Body of pancreas (tissue), 4 donors: ENCODE measurements at regions not wholly inside any gene's neighbourhood (a gene's known extent, or its start where the extent isn't known, plus 50 kb on each side); places are given as distances from the start of the nearest gene placed in this dataset.
A peak's percentile ranks its signal among the peaks of the same experiment; 100 is the strongest.

Source experiments
- ATAC-seq: fragments of 150-250 bp; one replicate; pipeline ENCODE4 v1.9.1; 2016
- DNase-seq, 4 donors: peaks; one replicate each; pipeline ENCODE4 v3.0.0-alpha.2; 2019
- H3K27ac ChIP-seq, 4 donors: fragments of 200-600 bp; sonication (generic); 1 replicate in 3 of 4; 2 replicates in 1 of 4; pipeline versions ENCODE4 v1.5.1 to v1.6.1; 2016 to 2019; ENCODE audit warnings: mild to moderate bottlenecking in 1 of 4, mixed read lengths in 1 of 4, moderate library complexity in 1 of 4
- H3K27me3 ChIP-seq, 2 donors: fragments of 200-600 bp; sonication (generic); one replicate each; pipeline ENCODE4 v1.6.0; 2016; ENCODE audit warnings: mild to moderate bottlenecking in 1 of 2
- H3K36me3 ChIP-seq, 2 donors: fragments of 200-600 bp; sonication (generic); replicated peaks in 1 of 2; 2 replicates each; pipeline ENCODE4 v1.5.1; 2016; ENCODE audit warnings: low read depth in 2 of 2; ENCODE audit not compliant: insufficient read depth in 1 of 2
- H3K4me1 ChIP-seq: fragments of 200-600 bp; sonication (generic); one replicate; pipeline ENCODE4 v1.6.0; 2016
- H3K4me3 ChIP-seq, 2 donors: fragments of 200-600 bp; sonication (generic); 1 replicate in 1 of 2; 2 replicates in 1 of 2; pipeline ENCODE4 v1.5.1; 2016 to 2019
- H3K9me3 ChIP-seq, 3 donors: fragments of 200-600 bp; sonication (generic); 1 replicate in 2 of 3; 2 replicates in 1 of 3; pipeline ENCODE4 v1.5.1; 2016
- POLR2A ChIP-seq, 3 donors: fragments of 450-650 bp; IDR thresholded peaks; one replicate each; pipeline ENCODE4 v1.6.1; 2016; ENCODE audit warnings: antibody characterized with exemption in 3 of 3, mild to moderate bottlenecking in 2 of 3
- WGBS, 2 donors: methylation state at CpG; one replicate each; pipeline ENCODE4 v1.1.5; 2017; 5-methylcytosine and 5-hydroxymethylcytosine counted together
- intact Hi-C: fragments of 100-400 bp; cut with DNase I; formaldehyde crosslinking; loops from one replicate; pipeline ENCODE4 v1.15.1; 2023
- TF ChIP-seq, protein P1 (sequence below), 7 experiments: fragments of 450-650 bp in 4 of 7; fragments of 200-600 bp in 3 of 7; sonication (generic) in 3 of 7; IDR thresholded peaks; one replicate each; pipeline ENCODE4 v1.5.1; 2016 to 2019; ENCODE audit warnings: antibody characterized with exemption in 7 of 7

DNA sequence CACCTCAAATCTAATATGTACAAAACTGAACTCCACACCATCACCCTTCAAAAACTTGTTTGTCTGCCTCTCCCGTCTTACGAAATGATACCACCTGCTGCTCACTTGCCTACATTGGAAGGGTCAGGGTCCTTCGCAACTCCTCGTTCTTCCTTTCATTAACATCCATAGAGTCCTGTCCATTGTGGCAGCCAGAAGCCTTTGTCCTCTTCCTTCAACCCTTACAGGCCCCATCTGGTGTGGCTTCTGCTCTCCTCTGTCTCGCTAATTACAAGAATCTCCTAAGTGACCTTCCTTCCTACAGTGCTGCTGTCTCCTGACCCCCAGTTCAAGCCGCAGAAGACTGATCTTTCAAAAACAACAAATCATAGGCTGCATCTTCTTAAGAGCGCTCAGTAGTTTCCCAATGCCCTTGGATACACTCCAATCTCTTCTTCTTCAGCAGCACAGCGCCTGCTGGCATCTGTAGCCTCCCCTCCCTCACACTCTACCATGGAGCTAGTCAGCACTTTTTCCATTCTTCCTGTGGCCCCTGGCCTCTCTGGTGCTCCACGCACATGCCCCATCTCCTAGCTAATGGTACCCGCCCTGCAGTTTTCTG, 382.7 kb downstream of the LIG4 start:
- WGBS, 2 donors, result 84 to 90% methylated on average over 10 of the region's 10 CpGs
- TF ChIP-seq, protein P1, sequence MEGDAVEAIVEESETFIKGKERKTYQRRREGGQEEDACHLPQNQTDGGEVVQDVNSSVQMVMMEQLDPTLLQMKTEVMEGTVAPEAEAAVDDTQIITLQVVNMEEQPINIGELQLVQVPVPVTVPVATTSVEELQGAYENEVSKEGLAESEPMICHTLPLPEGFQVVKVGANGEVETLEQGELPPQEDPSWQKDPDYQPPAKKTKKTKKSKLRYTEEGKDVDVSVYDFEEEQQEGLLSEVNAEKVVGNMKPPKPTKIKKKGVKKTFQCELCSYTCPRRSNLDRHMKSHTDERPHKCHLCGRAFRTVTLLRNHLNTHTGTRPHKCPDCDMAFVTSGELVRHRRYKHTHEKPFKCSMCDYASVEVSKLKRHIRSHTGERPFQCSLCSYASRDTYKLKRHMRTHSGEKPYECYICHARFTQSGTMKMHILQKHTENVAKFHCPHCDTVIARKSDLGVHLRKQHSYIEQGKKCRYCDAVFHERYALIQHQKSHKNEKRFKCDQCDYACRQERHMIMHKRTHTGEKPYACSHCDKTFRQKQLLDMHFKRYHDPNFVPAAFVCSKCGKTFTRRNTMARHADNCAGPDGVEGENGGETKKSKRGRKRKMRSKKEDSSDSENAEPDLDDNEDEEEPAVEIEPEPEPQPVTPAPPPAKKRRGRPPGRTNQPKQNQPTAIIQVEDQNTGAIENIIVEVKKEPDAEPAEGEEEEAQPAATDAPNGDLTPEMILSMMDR (IDR thresholded peaks at IDR 0.05), result no peak
- no peak for TF ChIP-seq POLR2A (IDR thresholded peaks at IDR 0.05)

DNA sequence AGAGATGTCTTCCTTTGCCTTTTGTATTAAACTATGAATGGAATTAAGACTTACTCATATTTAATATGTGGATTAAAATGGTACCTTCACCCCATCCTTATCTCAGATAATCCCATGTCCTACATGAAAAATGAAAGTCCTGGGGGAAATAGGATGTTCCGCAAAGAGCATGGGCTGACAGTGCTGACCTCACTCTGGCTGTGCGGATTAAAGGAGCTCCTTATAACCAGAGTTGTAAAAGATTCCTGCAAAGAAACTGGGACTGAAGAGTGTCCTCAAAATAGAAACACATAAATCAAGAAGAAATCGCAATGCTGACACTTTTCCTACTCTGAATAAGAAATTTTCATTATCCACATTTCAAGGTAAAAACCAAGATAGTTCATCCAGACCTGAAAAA, 384.5 kb downstream of the LIG4 start:
- Histone ChIP-seq H3K27ac (no peak overlapping the region), H3K9me3 (no peaks in the 10 kb centered on the region), H3K4me3 (no peak overlapping the region), H3K27me3 (no peaks in the 10 kb centered on the region), H3K36me3 (no peaks in the 10 kb centered on the region), H3K4me1 (peaks cover 5% of the 10 kb centered on the region)
- no peak for TF ChIP-seq POLR2A (IDR thresholded peaks at IDR 0.05)
- TF ChIP-seq, protein P1 (IDR thresholded peaks at IDR 0.05), result no peak
- WGBS, 2 donors, result 79 to 82% methylated on average over 3 of the region's 3 CpGs
- intact Hi-C loops, result no loop called here
- ATAC-seq (no peak), DNase-seq (no peak)

More for the DNA sequence above, 382.7 kb downstream of the LIG4 start:
- Histone ChIP-seq H3K4me1 (peaks cover 5% of the 10 kb centered on the region), H3K27ac (no peak overlapping the region), H3K27me3 (no peaks in the 10 kb centered on the region), H3K9me3 (no peaks in the 10 kb centered on the region), H3K4me3 (no peak overlapping the region), H3K36me3 (no peaks in the 10 kb centered on the region)
- DNase-seq (no peak), ATAC-seq (no peak)
- intact Hi-C loops, result no loop called here

DNA sequence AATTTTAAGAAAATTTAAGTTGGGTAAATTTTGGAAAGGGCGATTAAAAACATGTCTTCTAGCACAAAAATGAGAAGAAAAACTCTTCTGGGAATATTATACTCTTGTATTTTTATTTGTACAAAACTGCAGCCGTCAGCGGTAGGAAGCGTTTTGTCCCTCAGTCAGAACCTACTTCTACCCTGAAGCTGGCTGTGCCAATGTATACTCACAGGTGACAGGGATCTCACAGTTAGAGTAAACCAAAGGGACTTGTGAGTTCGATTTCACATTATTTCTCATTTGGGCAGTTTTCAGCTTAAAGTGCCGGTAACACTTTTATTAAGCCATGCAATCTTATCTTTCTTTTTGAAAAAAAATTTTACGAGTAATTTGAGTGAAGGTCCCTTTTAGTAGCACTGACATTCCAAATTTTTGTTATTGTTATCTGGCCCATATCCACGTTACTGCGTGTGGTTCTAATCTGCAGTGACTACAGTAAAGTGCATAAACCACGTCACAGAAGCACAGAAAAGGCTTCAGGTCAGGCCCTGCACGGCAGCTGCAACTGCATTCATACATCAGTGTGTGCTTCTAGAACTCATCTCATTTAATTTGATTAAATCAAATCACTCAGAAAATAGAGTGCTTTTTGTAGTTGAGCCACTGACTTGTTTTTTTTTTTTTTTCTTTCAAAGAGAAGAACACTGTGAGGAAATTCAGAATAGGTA, 387.3 kb downstream of the LIG4 start:
- no peaks in the 10 kb centered on the region for H3K27me3 ChIP-seq
- 22% methylated on average over 11 of the region's 11 CpGs for WGBS, 2 donors
- TF ChIP-seq, protein P1 (IDR thresholded peaks at IDR 0.05), result no peak
- TF ChIP-seq POLR2A (IDR thresholded peaks at IDR 0.05), result no peak
- no peaks in the 10 kb centered on the region for H3K36me3 ChIP-seq
- peak overlapping the region in 1 of 2 donors; percentile 3 for H3K4me3 ChIP-seq
- H3K4me1 ChIP-seq, result peaks cover 5% of the 10 kb centered on the region
- DNase-seq (peak in 3 of 4 donors; percentile 13 to 32 (median 15)), ATAC-seq (peak; percentile 40)
- no peaks in the 10 kb centered on the region for H3K9me3 ChIP-seq
- intact Hi-C loops, result no loop called here
- no peak overlapping the region for H3K27ac ChIP-seq

DNA sequence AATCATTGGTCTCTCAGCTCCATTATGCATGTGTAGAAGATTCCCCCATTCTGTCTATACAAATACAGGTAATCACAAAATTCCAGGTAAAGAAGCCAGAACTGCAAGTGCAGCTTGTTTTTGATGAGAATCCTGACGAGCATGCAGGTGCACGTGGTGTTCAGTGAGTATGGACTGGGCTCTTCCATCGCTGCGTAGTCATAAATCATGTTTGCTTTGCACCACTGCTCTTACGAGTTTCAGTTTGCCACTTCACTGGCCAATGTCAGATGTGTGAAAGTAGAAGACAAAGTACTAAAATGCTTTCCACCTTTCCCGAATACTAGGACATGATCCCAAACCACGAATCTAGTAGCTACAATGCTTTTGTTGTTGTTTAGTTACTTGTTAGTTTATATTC, 390.7 kb downstream of the LIG4 start:
- Histone ChIP-seq H3K27ac (no peak overlapping the region), H3K4me1 (peaks cover 5% of the 10 kb centered on the region), H3K4me3 (no peak overlapping the region), H3K27me3 (no peaks in the 10 kb centered on the region), H3K36me3 (no peaks in the 10 kb centered on the region), H3K9me3 (no peaks in the 10 kb centered on the region)
- ATAC-seq (no peak), DNase-seq (no peak)
- 78 to 83% methylated on average over 7 of the region's 7 CpGs for WGBS, 2 donors
- TF ChIP-seq POLR2A (IDR thresholded peaks at IDR 0.05), result no peak
- TF ChIP-seq, protein P1 (IDR thresholded peaks at IDR 0.05), result no peak
- intact Hi-C loops, result no loop called here

DNA sequence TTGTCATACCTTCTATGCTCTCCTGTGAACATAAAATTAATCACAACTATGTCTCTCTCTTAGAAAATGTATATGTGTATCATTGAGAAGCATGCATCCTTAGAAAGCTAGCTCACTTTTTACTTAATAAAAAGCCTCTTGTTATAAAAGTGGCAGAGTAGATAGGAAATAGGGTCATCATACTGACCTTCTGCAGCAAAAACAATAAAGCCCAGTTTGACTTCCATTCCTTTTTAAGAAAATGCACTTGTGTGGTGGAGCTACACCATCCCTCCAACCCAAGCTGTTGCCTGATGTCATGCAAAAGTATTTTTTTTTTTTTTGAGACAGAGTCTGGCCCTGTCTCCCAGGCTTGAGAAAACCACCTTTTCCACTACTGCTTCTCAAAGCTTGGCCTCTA, 393.3 kb downstream of the LIG4 start:
- ATAC-seq (no peak), DNase-seq (no peak)
- H3K9me3 ChIP-seq, result no peaks in the 10 kb centered on the region
- no peaks in the 10 kb centered on the region for H3K27me3 ChIP-seq
- intact Hi-C loops, result no loop called here
- no peak for TF ChIP-seq POLR2A (IDR thresholded peaks at IDR 0.05)
- TF ChIP-seq, protein P1 (IDR thresholded peaks at IDR 0.05), result no peak
- H3K4me1 ChIP-seq, result no peaks in the 10 kb centered on the region
- H3K4me3 ChIP-seq, result no peak overlapping the region
- H3K27ac ChIP-seq, result no peak overlapping the region
- no peaks in the 10 kb centered on the region for H3K36me3 ChIP-seq
